HG02623 (cell line): ENCODE measurements at regions not wholly inside any gene's neighbourhood (a gene's known extent, or its start where the extent isn't known, plus 50 kb on each side); places are given as distances from the start of the nearest gene placed in this dataset.

ENCODE experiments used
- ATAC-seq: cut with Tn5 transposase; IDR thresholded peaks from one replicate; pipeline ENCODE4 v1.9.1; 2021; ENCODE audit warnings: moderate library complexity; ENCODE audit not compliant: unreplicated experiment

DNA sequence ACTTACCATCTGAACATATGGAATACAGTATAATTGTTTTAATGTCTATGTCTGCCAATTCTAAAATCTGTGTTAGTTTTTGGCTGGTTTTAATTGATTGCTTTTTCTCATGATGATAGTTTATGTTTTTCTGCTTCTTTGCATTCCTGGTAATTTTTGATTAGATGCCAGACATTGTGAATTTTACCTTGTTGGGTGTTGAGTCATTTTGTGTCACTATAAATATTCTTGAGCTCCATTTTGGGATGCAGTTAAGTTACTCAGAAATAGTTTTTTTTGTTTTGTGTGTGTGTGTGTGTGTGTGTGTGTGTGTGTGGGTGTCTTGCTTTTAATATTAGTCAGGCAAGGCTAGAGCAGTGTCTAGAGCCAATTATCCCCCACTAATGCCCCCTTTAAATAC, 818.8 kb upstream of the NR2F2 start:
- ATAC-seq, result no peak

DNA sequence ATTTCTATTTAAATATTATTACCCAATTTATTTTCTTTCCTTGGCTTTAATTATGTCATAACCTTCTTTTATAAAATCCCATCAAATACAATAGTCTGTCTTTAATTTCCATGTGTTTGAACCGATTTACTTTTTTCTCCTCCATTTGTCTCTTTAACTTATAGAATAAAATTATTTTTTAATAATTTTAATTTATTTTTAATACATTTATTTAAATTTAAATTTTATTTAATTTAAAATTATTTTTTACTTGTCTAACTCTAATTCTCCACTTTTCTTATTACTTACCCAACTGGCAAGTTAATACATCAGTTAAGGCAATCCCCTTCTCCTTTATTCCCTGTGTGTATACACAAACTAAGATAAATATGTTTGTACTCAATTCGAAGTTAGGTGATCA, 817.6 kb upstream of the NR2F2 start:
- no peak for ATAC-seq

GRCh38 chr15:95519887-95520286, 810.6 kb upstream of the NR2F2 start:
- ATAC-seq, result no peak

GRCh38 chr15:95520511-95520910, 810.0 kb upstream of the NR2F2 start:
- ATAC-seq, result no peak

- no peak for ATAC-seq
Observed at GRCh38 chr15:95520922-95521321, 809.6 kb upstream of the NR2F2 start.

DNA sequence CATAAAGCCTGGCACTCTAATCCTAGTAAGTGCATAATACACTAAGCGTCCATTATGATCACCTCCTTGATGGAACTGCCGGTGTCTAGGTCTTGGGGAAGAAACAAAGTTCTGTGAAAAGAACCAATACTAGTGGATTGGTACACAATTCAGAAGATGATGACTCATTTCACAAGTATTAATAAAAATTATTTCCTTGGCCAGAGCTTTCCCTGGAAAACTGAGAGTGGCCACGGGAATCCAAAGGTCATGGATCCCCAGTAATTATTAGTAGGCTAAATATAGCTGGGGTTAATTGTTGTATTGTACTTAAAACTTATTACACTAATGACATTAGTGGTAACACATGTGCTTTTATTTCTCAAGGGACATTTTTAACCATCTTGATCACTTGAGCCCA, 808.0 kb upstream of the NR2F2 start:
- ATAC-seq, result no peak

DNA sequence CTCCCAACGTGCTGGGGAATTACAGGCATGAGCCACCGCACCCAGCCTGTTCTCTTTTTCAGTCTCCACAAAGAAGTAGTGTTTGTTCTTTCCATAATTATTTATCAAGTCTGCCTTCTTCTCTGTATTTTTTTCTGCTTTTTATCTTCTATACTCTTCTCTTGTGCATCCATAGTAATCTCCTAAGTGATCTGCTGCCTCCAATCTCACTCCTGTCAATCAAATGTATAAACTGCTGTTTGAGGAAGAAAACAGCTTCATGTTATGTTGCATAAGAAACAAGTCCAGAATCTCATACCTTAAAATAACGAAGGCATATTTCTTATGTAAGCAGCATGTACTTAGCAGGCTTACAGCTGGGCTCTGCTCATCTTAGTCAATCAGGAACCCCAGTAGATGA, 801.6 kb upstream of the NR2F2 start:
- ATAC-seq, result no peak

DNA sequence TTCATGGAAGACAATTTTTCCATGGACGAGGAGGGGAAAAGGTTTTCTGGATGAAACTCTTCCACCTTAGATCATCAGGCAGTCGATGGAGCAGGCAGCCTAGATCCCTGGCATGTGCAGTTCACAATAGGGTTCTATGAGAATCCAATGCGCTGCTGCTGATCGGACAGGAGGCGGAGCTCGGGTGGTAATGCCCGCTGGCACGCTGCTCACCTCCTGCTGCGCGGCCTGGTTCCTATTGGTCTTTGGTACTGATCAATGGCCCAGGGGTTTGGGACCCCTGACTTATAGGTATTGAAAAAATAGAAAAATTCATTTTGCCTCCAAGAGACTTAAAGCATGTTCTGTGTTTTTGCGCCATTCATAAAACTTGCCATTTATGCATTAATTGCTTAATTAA, 793.9 kb upstream of the NR2F2 start:
- ATAC-seq, result no peak

GRCh38 chr15:95538693-95539092, 791.8 kb upstream of the NR2F2 start:
- no peak for ATAC-seq

DNA sequence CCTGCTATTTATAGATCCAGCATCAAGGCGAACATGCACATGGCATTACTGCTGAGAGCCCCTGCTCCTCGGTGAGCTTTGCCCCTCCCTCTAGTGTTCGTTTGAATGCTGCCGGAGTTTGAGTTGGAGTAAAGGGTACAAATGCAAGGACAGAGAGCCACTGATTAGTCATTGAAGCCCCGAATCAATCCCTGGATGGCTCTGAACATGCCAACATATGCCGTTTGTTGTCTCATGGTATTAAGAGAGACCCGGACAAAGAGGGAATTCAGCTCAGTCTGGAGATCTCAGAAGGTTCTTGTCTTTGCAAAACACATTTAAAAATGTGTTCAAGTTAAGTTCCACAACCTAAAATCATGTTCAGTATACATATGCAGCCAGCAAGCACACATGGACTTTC, 789.2 kb upstream of the NR2F2 start:
- no peak for ATAC-seq

DNA sequence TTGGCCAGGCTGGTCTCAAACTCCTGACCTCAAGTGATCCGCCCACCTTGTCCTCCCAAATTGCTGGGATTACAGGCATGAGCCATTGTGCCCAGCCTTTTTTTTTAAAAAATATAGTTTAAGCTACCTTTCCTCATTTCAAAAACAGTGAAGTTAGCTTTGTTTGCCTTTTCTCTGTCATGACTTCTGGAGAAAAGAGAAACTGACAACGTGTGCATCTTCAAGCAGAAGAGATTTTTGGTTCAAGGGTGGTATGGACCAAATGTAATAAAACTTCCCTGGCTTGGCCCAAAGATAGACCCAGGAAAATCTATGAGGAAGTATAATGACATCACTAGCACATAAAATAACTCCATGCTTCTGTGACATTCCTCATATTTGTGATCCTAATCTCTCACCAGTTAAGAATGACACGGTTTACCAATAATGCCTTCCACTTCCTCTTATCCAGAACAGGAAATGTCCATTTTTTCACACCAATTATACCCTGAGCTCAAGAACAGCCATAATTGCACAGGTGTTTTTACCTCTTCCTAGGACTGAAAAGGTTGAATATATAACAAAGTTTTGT, 781.2 kb upstream of the NR2F2 start:
- no peak for ATAC-seq

GRCh38 chr15:95550702-95551101, 779.8 kb upstream of the NR2F2 start:
- no peak for ATAC-seq

DNA sequence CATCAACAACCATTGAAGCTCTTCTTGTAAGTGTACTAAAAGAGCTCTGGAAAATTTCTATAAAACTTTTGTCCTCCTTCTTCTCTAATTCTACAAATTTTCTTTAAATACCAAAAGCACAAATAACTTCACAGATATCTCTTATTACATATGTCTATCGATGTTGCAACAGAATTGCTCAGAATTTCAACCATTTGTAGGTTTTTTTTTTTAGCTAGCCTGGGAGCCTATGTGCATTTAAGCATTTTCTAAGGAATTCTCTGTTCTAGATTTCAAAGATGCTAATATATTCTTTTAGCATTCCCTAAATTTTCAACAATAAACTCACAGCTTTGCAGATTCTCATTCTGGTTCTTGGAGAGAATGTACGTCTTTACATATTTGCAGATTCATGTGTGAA, 774.3 kb upstream of the NR2F2 start:
- no peak for ATAC-seq

GRCh38 chr15:95556866-95557225, 773.7 kb upstream of the NR2F2 start:
- no peak for ATAC-seq

- no peak for ATAC-seq
Observed at GRCh38 chr15:95557226-95558046, 773.1 kb upstream of the NR2F2 start.

DNA sequence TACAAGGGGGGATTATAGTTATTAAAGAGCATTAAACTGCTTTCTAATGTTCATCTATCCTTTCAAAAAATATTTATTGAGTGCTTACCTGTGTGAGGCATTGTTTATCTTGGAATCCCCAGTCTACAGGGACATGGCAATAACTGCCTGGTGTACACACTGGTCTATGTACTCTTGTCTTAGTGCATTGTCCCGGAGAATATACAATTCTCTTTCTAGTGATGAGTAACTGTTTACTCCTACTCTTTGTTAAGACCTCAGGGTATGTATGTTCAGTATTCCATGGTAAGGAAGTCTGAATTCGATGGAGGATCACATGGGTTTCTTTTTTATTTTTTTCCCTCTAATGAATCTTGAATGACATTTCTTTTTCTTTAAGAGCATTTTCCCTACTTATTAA, 772.4 kb upstream of the NR2F2 start:
- ATAC-seq, result no peak

DNA sequence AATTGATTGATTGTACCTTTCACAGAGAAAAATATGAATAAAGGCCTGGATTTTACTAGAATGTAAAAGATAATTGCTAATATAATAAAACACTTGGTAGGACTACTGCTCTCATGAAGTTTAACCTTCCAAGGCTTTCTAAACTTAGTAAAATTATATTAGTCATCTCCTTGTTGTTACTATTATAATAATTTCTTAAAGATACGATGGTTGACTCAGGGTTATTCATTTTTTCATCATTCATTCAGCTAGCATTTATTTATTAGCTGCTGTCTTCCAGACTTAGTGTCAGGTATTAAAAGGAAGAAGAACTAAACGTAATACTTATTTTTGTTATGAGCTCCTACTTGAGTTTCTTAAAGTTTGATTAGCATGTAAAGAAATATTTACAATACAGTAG, 771.6 kb upstream of the NR2F2 start:
- no peak for ATAC-seq

DNA sequence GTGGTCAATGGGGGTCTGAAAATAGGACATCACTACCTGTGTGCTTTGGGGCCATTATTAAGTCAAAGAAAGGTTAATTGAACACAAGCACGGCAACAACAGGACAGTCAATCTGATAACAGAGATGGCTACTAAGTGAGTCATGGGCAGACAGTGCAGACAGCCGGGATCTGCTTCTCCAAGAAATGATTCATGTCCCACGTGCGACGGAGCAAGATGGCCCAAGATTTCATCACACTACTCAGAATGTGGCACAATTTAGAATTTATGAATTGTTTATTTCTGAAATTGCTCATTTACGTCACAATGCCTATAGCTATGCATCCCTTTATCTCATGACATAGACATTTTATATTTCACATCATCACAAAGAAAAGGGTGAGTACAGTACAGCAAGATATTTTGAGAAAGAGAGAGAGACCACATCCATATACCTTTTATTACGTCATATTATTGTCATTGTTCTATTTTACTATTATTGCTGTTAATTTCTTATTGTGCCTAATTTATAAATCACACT, 770.6 kb upstream of the NR2F2 start:
- no peak for ATAC-seq

GRCh38 chr15:95561463-95561862, 769.0 kb upstream of the NR2F2 start:
- ATAC-seq, result no peak

DNA sequence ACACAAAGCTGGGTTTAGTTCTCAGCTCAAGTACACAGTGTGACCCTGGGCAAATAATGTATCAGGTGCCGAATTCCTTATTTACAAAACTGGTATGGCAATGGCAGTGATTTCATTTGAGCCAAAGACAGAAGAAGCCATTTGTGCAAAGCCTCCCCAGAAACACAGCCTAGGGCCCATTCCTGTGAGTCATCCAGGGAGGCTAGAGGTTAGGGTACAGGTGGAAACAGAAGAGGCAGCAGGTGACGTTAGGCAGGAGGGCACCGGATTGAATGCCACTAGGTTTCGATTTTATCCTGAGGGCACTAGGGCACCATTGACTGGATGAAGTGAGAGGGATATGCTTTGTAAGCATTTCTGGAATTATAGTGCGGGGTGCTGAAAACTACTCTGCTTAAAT, 766.9 kb upstream of the NR2F2 start:
- no peak for ATAC-seq

- no peak for ATAC-seq
Observed at GRCh38 chr15:95565016-95565600, 765.4 kb upstream of the NR2F2 start.

GRCh38 chr15:95565690-95566089, 764.8 kb upstream of the NR2F2 start:
- ATAC-seq, result no peak
